Gastroesophageal sphincter (tissue), 3 donors: ENCODE measurements at regions not wholly inside any gene's neighbourhood (a gene's known extent, or its start where the extent isn't known, plus 50 kb on each side); places are given as distances from the start of the nearest gene placed in this dataset.

Experiments used
- CTCF ChIP-seq, 4 experiments: fragments of 200-600 bp in 2 of 4; fragments of 450-650 bp in 2 of 4; sonication (generic) in 1 of 4; IDR thresholded peaks; one replicate each; pipeline ENCODE4 v1.5.1; 2017 to 2019; ENCODE audit warnings: antibody characterized with exemption in 4 of 4, mild to moderate bottlenecking in 2 of 4, moderate library complexity in 2 of 4
- POLR2A ChIP-seq, 2 donors: fragments of 450-650 bp; IDR thresholded peaks; one replicate each; pipeline ENCODE4 v1.6.1; 2017; ENCODE audit warnings: antibody characterized with exemption in 2 of 2, mild to moderate bottlenecking in 2 of 2, moderate library complexity in 1 of 2
- POLR2AphosphoS5 ChIP-seq: sonication (generic); formaldehyde crosslinking; IDR thresholded peaks from one replicate; pipeline ENCODE4 v1.6.1; 2017; ENCODE audit warnings: antibody characterized with exemption

- no peak for TF ChIP-seq CTCF (IDR thresholded peaks at IDR 0.05)
- no peak for TF ChIP-seq POLR2AphosphoS5
- no peak for TF ChIP-seq POLR2A (IDR thresholded peaks at IDR 0.05)
These were observed 257.4 kb upstream of the CBLB start for GRCh38 chr3:106126067-106126845.
